Activated CD4-positive, CD25-positive, alpha-beta regulatory T cell (primary cell): ENCODE measurements at regions not wholly inside any gene's neighbourhood (a gene's known extent, or its start where the extent isn't known, plus 50 kb on each side); places are given as distances from the start of the nearest gene placed in this dataset.
A peak's percentile ranks its signal among the peaks of the same experiment; 100 is the strongest.

Source experiments
- DNase-seq, 4 experiments: peaks; one replicate each; lab custom pipeline; 2025; lab: John Stamatoyannopoulos, UW

- no peak for DNase-seq
Observed at GRCh38 chr14:73800970-73801515, 50.6 kb upstream of the PTGR2 start.

GRCh38 chr14:73797543-73798265 lies 53.9 kb upstream of the PTGR2 start:
- DNase-seq = no peak

- no peak for DNase-seq
Observed at GRCh38 chr14:73796893-73797542, 54.6 kb upstream of the PTGR2 start.

- no peak for DNase-seq
Observed at GRCh38 chr14:73796415-73796814, 55.2 kb upstream of the PTGR2 start.

GRCh38 chr14:73795974-73796373 lies 55.7 kb upstream of the PTGR2 start:
- DNase-seq = no peak

GRCh38 chr14:73795466-73795865 lies 56.2 kb upstream of the PTGR2 start:
- DNase-seq = no peak

- DNase-seq = no peak
Observed at GRCh38 chr14:73794146-73794545, 57.5 kb upstream of the PTGR2 start.

GRCh38 chr14:73792481-73792880 lies 59.1 kb upstream of the PTGR2 start:
- DNase-seq = no peak

- no peak for DNase-seq
Observed at GRCh38 chr14:73789989-73790581, 61.5 kb upstream of the PTGR2 start.

- no peak for DNase-seq
Observed at GRCh38 chr14:73788701-73789551, 62.7 kb upstream of the PTGR2 start.

GRCh38 chr14:73788317-73788598 lies 63.4 kb upstream of the PTGR2 start:
- DNase-seq = no peak

- DNase-seq = peak in 1 of 4 experiments; percentile 9
Observed at GRCh38 chr14:73787486-73788316, 63.9 kb upstream of the PTGR2 start.

- peak; percentile 28 to 55 (median 42) for DNase-seq
Observed at GRCh38 chr14:73786636-73787485, 64.8 kb upstream of the PTGR2 start.

GRCh38 chr14:73785834-73786635 lies 65.6 kb upstream of the PTGR2 start:
- peak in 3 of 4 experiments; percentile 10 to 45 (median 41) for DNase-seq

GRCh38 chr14:73785336-73785833 lies 66.2 kb upstream of the PTGR2 start:
- no peak for DNase-seq

GRCh38 chr14:73784988-73785313 lies 66.7 kb upstream of the PTGR2 start:
- no peak for DNase-seq

GRCh38 chr14:73784181-73784987 lies 67.2 kb upstream of the PTGR2 start:
- no peak for DNase-seq

GRCh38 chr14:73783107-73783727 lies 68.4 kb upstream of the PTGR2 start:
- DNase-seq = no peak
